ENCODE measurements at regions not wholly inside any gene's neighbourhood (a gene's known extent, or its start where the extent isn't known, plus 50 kb on each side); places are given as distances from the start of the nearest gene placed in this dataset.
A peak's percentile ranks its signal among the peaks of the same experiment; 100 is the strongest.

GRCh38 chr2:41414486-41415230 is 633.2 kb upstream of the PKDCC start:
- peak; percentile 13 for DNase-seq

DNA sequence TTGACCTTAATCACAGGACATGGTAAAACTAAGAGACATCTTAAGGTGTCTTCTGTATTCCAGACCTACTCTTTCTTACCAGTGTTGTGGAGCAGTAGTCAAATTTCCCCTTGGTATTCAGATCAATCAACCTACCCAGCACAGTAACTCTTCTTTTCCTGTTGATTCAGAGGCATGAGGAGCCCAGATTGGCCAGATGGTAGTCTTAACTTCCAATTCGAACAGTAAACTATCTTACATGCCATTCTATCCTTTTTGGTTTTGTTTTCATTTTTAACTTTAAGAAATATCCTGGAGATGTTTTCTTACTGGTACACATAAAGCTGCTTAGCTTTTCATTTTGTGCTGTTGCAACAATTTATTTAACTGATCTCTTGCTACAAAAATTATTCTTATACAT is 630.3 kb upstream of the PKDCC start:
- DNase-seq = no peak

DNA sequence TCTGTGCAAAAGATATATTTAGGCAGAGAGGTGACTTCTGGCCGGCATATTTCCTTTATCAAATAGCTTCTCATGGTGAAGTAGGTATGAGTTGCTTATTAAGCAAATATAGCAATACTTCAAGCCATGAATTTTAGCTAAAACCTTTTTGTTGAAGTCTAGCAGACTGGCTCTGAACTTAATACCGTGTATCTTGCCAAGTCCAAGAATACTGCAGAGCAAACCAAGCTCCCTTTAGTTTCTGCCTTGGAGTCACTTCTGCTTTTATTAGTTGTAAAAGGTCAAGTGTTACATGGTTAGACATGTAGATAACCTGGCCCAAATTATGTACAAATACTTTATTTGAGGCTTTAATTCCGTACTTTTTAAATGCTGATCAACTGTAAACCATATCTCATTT is 627.6 kb upstream of the PKDCC start:
- no peak for DNase-seq

- no peak for DNase-seq
Measured at GRCh38 chr2:41420872-41421271, 626.9 kb upstream of the PKDCC start.

DNA sequence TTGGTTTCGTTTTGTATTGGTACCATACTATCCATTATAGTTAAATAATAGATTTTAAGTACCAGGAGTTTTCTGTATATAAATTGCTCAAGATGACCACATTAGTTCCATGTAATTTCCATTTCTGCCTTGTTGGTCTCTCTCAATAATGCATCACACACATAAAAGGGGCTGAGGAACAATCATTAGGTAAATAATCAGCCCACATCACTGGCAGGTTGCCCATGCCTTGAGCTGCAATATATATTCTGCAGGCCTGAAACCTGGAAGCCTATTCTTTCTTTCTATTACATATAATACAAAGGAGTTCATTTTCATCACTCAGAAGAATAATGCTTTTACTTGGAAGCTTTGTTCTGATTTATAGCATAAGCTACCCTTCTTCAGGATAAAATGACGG is 616.1 kb upstream of the PKDCC start:
- DNase-seq = no peak

- DNase-seq = no peak
Measured at GRCh38 chr2:41432459-41432858, 615.4 kb upstream of the PKDCC start.

DNA sequence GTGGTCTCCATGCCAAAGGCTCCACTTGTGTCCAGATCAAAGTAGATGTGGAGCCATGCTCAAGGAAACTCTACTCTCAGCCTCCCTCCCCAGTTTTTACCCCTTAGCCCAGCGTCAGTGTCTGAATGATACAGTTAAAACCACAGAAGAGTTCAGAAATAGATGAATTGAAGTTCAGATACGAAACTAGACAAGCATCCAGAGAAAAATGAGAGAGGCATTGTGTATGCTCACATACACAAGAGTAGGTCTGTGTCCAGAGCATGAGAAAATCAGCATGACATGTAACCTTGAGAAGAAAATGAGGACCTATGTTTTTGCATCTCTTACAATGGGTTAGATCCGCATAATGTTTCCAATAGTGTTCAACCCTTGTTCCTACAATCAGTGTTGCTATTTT is 612.8 kb upstream of the PKDCC start:
- DNase-seq = no peak

GRCh38 chr2:41441958-41442357 is 605.9 kb upstream of the PKDCC start:
- no peak for DNase-seq

GRCh38 chr2:41445865-41446264 is 602.0 kb upstream of the PKDCC start:
- DNase-seq = no peak

- DNase-seq = no peak
Measured at GRCh38 chr2:41446266-41446665, 601.6 kb upstream of the PKDCC start.

DNA sequence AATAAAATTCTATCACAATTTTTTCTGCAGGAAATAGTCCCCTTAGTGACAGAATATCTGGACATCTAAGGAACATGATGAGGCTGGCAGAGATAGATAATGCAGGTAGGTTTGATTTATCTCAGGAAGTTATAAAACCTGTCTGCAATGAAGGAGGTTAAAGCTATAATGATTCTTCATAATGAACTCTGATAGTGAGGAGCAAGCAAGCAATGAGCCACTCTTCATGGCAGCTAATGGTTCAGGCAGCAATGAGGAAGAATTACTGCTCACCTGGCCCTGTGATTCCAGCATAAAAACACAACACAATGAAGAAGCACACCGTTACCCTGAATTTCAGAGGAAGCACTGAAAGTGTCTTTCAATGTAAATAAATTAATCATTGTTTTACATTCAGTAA is 599.6 kb upstream of the PKDCC start:
- no peak for DNase-seq

DNA sequence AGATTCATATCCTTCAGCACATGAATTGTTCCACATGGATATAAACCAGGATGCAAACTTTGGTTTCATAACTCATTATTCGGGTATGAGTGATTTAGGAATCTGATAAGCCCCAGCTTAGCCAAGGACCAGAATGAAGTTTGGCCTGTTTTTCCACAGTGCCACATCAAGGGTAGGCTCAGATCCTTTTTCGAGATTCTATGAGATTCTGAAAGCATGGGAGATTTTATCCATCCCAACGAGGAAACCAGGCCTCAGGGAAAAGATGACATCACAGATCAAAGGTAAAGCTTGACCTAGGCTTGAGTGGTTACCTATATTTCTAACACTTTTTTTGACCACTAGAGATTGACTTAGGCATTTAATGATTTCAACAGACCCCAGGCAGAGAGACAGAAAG is 590.8 kb upstream of the PKDCC start:
- no peak for DNase-seq

DNA sequence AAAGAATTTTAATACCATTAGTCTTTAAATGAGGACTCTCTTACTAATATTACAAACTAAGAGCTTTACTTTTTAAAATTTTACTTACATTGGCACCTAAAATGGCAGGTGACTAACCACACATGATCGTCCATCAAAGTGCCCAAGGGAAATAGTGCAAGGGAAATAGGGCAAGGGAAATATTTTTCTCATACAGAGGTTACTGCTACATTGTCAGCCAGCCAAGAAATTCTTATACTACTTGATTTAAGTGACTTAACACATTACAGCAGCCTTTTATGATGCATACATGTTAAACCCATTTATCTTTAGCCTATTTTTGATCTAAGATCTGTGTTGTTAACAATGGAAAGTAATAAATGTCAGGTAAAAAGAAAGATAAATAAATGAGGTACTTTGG is 587.2 kb upstream of the PKDCC start:
- no peak for DNase-seq

- no peak for DNase-seq
Measured at GRCh38 chr2:41464395-41464794, 583.4 kb upstream of the PKDCC start.

- DNase-seq = no peak
Measured at GRCh38 chr2:41475959-41476358, 571.9 kb upstream of the PKDCC start.

DNA sequence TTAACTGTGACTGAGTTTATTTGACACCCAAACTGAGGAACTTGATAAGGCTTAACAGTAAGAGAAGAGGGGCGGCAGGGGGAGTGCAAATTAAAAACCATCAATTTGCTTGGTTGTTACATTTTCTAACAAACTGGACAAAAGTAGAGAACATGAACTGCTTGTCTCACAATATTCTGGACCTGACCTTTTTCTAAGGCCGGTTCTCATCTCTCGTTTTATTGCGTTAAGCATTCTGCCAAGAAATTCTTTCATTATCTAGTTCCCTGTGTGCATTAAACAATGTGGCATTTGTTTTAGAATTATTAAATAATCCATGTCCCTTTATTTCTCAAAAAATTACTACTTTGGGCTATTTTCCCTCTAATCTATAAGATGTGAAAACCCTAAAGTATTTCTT is 565.2 kb upstream of the PKDCC start:
- no peak for DNase-seq

- DNase-seq = no peak
Measured at GRCh38 chr2:41483226-41483625, 564.6 kb upstream of the PKDCC start.

- DNase-seq = no peak
Measured at GRCh38 chr2:41483982-41484857, 563.6 kb upstream of the PKDCC start.

GRCh38 chr2:41484858-41485234 is 563.0 kb upstream of the PKDCC start:
- no peak for DNase-seq

DNA sequence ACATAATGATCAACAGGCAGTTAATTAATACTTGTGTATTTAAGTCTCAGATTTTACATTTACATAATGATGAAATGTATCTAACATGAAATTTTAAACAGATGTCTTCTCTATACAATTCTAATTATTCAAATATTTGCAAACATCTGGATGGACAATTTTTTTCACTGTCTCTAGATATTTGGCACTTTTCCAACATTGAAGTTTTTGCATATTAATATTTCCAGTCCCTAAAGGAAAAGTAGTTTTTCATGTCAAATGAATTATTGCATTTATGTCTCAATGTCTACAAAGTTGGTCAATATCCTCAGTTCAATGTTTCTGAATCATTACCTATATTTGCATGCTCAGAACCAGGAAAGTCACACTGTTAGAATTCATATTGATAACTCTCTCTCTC is 560.9 kb upstream of the PKDCC start:
- no peak for DNase-seq

GRCh38 chr2:41488888-41489287 is 558.9 kb upstream of the PKDCC start:
- no peak for DNase-seq

DNA sequence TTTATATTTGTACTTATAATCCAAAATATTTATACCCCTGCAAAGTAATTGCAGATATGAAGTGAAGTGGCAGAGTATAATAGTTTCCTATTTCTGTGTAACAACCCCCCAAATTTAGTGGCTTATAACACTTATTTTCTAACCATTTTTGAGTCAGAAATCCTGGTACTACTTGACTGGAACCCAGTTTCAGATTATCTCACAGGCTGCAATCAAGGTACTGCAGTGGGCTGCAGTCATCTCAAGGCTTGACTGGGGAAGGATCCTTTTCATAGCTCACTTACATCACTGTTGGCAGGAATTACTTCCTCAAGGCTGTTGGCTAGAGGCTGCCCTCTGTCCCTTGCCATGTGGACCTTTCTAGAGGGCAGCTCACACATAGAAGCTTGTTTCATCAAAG is 558.2 kb upstream of the PKDCC start:
- no peak for DNase-seq

- no peak for DNase-seq
Measured at GRCh38 chr2:41495050-41495449, 552.8 kb upstream of the PKDCC start.

DNA sequence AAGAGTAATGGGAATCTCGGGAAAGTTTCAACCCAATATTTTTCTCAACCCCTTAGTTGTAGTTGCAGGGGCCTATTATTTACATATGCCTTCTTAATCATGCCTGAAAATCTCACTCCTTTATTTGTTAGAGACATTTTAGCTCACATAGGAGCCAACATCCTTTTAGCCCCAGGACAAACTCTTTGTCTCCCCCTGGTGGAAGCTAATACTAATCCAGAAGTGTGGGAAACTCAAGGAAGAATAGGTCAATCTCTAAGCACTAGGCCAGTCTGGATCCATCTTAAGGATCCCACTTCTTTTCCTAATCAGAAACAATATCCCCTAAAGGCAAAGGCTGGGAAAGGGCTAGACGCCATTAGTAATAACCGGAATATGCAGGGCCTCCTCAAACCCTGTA is 550.9 kb upstream of the PKDCC start:
- no peak for DNase-seq

GRCh38 chr2:41498781-41499180 is 549.0 kb upstream of the PKDCC start:
- no peak for DNase-seq
